ENCODE measurements at regions not wholly inside any gene's neighbourhood (a gene's known extent, or its start where the extent isn't known, plus 50 kb on each side); places are given as distances from the start of the nearest gene placed in this dataset.

DNA sequence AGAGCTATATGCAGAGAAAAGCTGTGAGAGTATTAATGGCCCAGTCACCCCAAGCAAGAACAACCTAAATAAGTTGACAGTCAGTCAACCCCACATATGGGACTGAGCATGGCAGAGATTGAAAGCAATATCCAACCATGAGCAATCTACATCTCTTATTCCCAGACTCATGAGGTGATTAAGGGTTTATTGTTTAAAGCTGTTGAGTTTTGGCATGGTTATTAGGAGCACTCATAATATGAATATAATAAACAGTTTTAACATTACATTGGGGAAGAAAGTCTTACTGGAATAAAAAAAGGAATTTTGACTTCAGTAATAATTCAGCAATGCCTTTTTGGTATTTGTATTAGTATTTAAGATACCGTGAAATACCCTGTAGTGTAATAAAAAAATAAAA lies 1627.4 kb downstream of the STIM2 start:
- TF ChIP-seq CTCF (IDR thresholded peaks at IDR 0.05) = no peak
- TF ChIP-seq POLR2A (IDR thresholded peaks at IDR 0.05) = no peak

All from heart left ventricle (tissue), 13 donors.